ENCODE measurements at regions not wholly inside any gene's neighbourhood (a gene's known extent, or its start where the extent isn't known, plus 50 kb on each side); places are given as distances from the start of the nearest gene placed in this dataset.
A peak's percentile ranks its signal among the peaks of the same experiment; 100 is the strongest.

DNA sequence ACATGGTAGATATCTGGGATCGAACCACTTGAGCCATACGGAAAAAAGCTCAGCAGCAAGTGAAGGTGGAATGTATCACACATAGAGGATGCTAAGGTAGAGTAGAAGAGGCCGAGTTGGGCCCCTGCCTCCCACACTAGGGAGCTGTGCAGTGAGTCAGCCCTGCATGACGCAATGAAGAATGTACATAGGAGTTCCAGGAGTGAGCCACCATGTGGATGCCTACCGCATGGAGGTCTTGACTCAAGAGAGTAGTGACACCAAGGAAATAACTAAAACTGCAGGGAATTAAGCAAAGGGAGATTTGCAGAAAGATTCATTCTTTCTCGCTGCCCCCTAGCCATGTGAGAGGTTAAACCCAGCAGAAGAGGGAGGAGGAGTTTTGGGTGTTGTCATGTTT is 389.6 kb upstream of the IGFBP7 start (continued):
- TF ChIP-seq, protein P1, sequence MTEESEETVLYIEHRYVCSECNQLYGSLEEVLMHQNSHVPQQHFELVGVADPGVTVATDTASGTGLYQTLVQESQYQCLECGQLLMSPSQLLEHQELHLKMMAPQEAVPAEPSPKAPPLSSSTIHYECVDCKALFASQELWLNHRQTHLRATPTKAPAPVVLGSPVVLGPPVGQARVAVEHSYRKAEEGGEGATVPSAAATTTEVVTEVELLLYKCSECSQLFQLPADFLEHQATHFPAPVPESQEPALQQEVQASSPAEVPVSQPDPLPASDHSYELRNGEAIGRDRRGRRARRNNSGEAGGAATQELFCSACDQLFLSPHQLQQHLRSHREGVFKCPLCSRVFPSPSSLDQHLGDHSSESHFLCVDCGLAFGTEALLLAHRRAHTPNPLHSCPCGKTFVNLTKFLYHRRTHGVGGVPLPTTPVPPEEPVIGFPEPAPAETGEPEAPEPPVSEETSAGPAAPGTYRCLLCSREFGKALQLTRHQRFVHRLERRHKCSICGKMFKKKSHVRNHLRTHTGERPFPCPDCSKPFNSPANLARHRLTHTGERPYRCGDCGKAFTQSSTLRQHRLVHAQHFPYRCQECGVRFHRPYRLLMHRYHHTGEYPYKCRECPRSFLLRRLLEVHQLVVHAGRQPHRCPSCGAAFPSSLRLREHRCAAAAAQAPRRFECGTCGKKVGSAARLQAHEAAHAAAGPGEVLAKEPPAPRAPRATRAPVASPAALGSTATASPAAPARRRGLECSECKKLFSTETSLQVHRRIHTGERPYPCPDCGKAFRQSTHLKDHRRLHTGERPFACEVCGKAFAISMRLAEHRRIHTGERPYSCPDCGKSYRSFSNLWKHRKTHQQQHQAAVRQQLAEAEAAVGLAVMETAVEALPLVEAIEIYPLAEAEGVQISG (CRISPR knock-in tag; IDR thresholded peaks at IDR 0.05) = 0 out of 2 replicates have a peak, but pooled peaks have one; percentile 23
- TF ChIP-seq KLF11 (CRISPR knock-in tag; IDR thresholded peaks at IDR 0.05) (no peak), ARNT (IDR thresholded peaks at IDR 0.05) (no peak), ZNF3 (CRISPR knock-in tag; IDR thresholded peaks at IDR 0.05) (no peak), PPARG (CRISPR knock-in tag; conservative IDR thresholded peaks at IDR 0.05) (no peak), MLLT10 (CRISPR knock-in tag; IDR thresholded peaks at IDR 0.05) (no peak), ZNF83 (CRISPR knock-in tag; IDR thresholded peaks at IDR 0.05; ENCODE audit: borderline replicate concordance) (no peak), POLR2G (IDR thresholded peaks at IDR 0.05; ENCODE audit: low read depth, low read length) (no peak), RFX5 (IDR thresholded peaks at IDR 0.05; ENCODE audit: low read depth, low read length) (no peak), ZNF235 (CRISPR knock-in tag; IDR thresholded peaks at IDR 0.05; ENCODE audit: borderline replicate concordance) (no peak), ZNF205 (CRISPR knock-in tag; IDR thresholded peaks at IDR 0.05) (no peak), ZNF335 (CRISPR knock-in tag; IDR thresholded peaks at IDR 0.05) (no peak), NCOR1 (IDR thresholded peaks at IDR 0.05; ENCODE audit: borderline replicate concordance, low read length) (no peak)
- TF ChIP-seq, protein P2, sequence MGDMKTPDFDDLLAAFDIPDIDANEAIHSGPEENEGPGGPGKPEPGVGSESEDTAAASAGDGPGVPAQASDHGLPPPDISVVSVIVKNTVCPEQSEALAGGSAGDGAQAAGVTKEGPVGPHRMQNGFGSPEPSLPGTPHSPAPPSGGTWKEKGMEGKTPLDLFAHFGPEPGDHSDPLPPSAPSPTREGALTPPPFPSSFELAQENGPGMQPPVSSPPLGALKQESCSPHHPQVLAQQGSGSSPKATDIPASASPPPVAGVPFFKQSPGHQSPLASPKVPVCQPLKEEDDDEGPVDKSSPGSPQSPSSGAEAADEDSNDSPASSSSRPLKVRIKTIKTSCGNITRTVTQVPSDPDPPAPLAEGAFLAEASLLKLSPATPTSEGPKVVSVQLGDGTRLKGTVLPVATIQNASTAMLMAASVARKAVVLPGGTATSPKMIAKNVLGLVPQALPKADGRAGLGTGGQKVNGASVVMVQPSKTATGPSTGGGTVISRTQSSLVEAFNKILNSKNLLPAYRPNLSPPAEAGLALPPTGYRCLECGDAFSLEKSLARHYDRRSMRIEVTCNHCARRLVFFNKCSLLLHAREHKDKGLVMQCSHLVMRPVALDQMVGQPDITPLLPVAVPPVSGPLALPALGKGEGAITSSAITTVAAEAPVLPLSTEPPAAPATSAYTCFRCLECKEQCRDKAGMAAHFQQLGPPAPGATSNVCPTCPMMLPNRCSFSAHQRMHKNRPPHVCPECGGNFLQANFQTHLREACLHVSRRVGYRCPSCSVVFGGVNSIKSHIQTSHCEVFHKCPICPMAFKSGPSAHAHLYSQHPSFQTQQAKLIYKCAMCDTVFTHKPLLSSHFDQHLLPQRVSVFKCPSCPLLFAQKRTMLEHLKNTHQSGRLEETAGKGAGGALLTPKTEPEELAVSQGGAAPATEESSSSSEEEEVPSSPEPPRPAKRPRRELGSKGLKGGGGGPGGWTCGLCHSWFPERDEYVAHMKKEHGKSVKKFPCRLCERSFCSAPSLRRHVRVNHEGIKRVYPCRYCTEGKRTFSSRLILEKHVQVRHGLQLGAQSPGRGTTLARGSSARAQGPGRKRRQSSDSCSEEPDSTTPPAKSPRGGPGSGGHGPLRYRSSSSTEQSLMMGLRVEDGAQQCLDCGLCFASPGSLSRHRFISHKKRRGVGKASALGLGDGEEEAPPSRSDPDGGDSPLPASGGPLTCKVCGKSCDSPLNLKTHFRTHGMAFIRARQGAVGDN (CRISPR knock-in tag; IDR thresholded peaks at IDR 0.05) = no peak
- TF ChIP-seq, protein P3, sequence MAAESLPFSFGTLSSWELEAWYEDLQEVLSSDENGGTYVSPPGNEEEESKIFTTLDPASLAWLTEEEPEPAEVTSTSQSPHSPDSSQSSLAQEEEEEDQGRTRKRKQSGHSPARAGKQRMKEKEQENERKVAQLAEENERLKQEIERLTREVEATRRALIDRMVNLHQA (CRISPR knock-in tag; IDR thresholded peaks at IDR 0.05) = no peak

All from HepG2 (cell line).